H1 (cell line): ENCODE measurements at regions not wholly inside any gene's neighbourhood (a gene's known extent, or its start where the extent isn't known, plus 50 kb on each side); places are given as distances from the start of the nearest gene placed in this dataset.

ENCODE experiments used
- CTCF ChIP-seq, 3 experiments: IDR thresholded peaks; 1 replicate in 2 of 3; 2 replicates in 1 of 3; pipeline versions ENCODE4 v1.5.1 to v1.6.1; 2011; ENCODE audit warnings: low read length in 3 of 3, mild to moderate bottlenecking in 3 of 3, inconsistent platforms in 2 of 3, low read depth in 1 of 3, moderate library complexity in 1 of 3; ENCODE audit not compliant: insufficient read depth in 1 of 3; ENCODE audit errors: control extremely low read depth in 1 of 3
- NANOG ChIP-seq: IDR thresholded peaks from 2 replicates; pipeline ENCODE4 v1.6.1; 2011; ENCODE audit warnings: low read length, low read depth, mild to moderate bottlenecking, inconsistent platforms; ENCODE audit not compliant: insufficient read depth, poor library complexity, severe bottlenecking

- TF ChIP-seq CTCF (IDR thresholded peaks at IDR 0.05; ENCODE audit: control extremely low read depth in 1 of 3, insufficient read depth in 1 of 3, low read depth in 1 of 3, low read length in 3 of 3) (no peak), NANOG (no peak)
Observed at GRCh38 chr10:3999642-4000041, 214.6 kb upstream of the KLF6 start (continued).
